ENCODE measurements at regions not wholly inside any gene's neighbourhood (a gene's known extent, or its start where the extent isn't known, plus 50 kb on each side); places are given as distances from the start of the nearest gene placed in this dataset.

GRCh38 chr2:59569124-59569523, 984.3 kb downstream of the BCL11A start:
- intact Hi-C loops (cut with DNase I, micrococcal nuclease), result no loop called here
- no peaks in the 10 kb centered on the region for H3K36me3 ChIP-seq (ENCODE audit: low read depth)
- no peak for DNase-seq
- TF ChIP-seq CTCF (IDR thresholded peaks at IDR 0.05), result no peak
- peaks cover 18% of the 10 kb centered on the region for H3K4me1 ChIP-seq (ENCODE audit: low read depth)
- no peaks in the 10 kb centered on the region for H3K9me3 ChIP-seq
- no peak overlapping the region for H3K4me3 ChIP-seq
- ATAC-seq, result peak; percentile 67

- ATAC-seq (no peak), DNase-seq (peak in 1 of 3 donors; percentile 16)
- Histone ChIP-seq H3K4me3 (no peak overlapping the region), H3K4me1 (ENCODE audit: low read depth) (peaks cover 18% of the 10 kb centered on the region), H3K9me3 (no peaks in the 10 kb centered on the region), H3K36me3 (ENCODE audit: low read depth) (no peaks in the 10 kb centered on the region)
- intact Hi-C loops (cut with DNase I, micrococcal nuclease), result no loop called here
- TF ChIP-seq CTCF (IDR thresholded peaks at IDR 0.05), result no peak
Measured at GRCh38 chr2:59568461-59568860, 985.0 kb downstream of the BCL11A start.

- H3K4me3 ChIP-seq, result no peak overlapping the region
- no peaks in the 10 kb centered on the region for H3K9me3 ChIP-seq
- intact Hi-C loops (cut with DNase I, micrococcal nuclease), result no loop called here
- no peak for TF ChIP-seq CTCF (IDR thresholded peaks at IDR 0.05)
- DNase-seq (peak in 2 of 3 donors; percentile 11 to 23), ATAC-seq (peak; percentile 42)
- no peaks in the 10 kb centered on the region for H3K36me3 ChIP-seq (ENCODE audit: low read depth)
- peaks cover 18% of the 10 kb centered on the region for H3K4me1 ChIP-seq (ENCODE audit: low read depth)
Measured at GRCh38 chr2:59567151-59567550, 986.3 kb downstream of the BCL11A start.

- ATAC-seq, result no peak
- no peaks in the 10 kb centered on the region for H3K36me3 ChIP-seq (ENCODE audit: low read depth)
Measured at GRCh38 chr2:59566739-59567138, 986.7 kb downstream of the BCL11A start.

GRCh38 chr2:59561281-59561680, 992.2 kb downstream of the BCL11A start:
- Histone ChIP-seq H3K36me3 (ENCODE audit: low read depth) (no peaks in the 10 kb centered on the region), H3K4me3 (no peak overlapping the region), H3K4me1 (ENCODE audit: low read depth) (no peaks in the 10 kb centered on the region), H3K9me3 (no peaks in the 10 kb centered on the region)
- no peak for TF ChIP-seq CTCF (IDR thresholded peaks at IDR 0.05)
- ATAC-seq (no peak), DNase-seq (no peak)
- intact Hi-C loops (cut with DNase I, micrococcal nuclease), result no loop called here

More at GRCh38 chr2:59566739-59567138, 986.7 kb downstream of the BCL11A start:
- peaks cover 18% of the 10 kb centered on the region for H3K4me1 ChIP-seq (ENCODE audit: low read depth)
- no peak overlapping the region for H3K4me3 ChIP-seq
- DNase-seq, result no peak
- no peaks in the 10 kb centered on the region for H3K9me3 ChIP-seq
- no peak for TF ChIP-seq CTCF (IDR thresholded peaks at IDR 0.05)
- intact Hi-C loops (cut with DNase I, micrococcal nuclease), result no loop called here

GRCh38 chr2:59560769-59561168, 992.7 kb downstream of the BCL11A start:
- Histone ChIP-seq H3K36me3 (ENCODE audit: low read depth) (no peaks in the 10 kb centered on the region), H3K9me3 (no peaks in the 10 kb centered on the region), H3K4me1 (ENCODE audit: low read depth) (no peaks in the 10 kb centered on the region), H3K4me3 (no peak overlapping the region)
- intact Hi-C loops (cut with DNase I, micrococcal nuclease), result no loop called here
- ATAC-seq (no peak), DNase-seq (no peak)
- no peak for TF ChIP-seq CTCF (IDR thresholded peaks at IDR 0.05)
